CD1c-positive myeloid dendritic cell (primary cell): ENCODE measurements at regions not wholly inside any gene's neighbourhood (a gene's known extent, or its start where the extent isn't known, plus 50 kb on each side); places are given as distances from the start of the nearest gene placed in this dataset.
"Not testable (repeated sequence)": the region's sequence is repeated elsewhere in the genome, so short reads cannot be mapped to it uniquely, and the experiment has no call there.

Source experiments
- DNase-seq: peaks from one replicate; pipeline ENCODE4 v3.0.0-alpha.2; 2016; ENCODE audit errors: extremely low spot score

- no peak for DNase-seq
These were observed 276.1 kb upstream of the SPAG17 start for GRCh38 chr1:118461154-118461553.

DNA sequence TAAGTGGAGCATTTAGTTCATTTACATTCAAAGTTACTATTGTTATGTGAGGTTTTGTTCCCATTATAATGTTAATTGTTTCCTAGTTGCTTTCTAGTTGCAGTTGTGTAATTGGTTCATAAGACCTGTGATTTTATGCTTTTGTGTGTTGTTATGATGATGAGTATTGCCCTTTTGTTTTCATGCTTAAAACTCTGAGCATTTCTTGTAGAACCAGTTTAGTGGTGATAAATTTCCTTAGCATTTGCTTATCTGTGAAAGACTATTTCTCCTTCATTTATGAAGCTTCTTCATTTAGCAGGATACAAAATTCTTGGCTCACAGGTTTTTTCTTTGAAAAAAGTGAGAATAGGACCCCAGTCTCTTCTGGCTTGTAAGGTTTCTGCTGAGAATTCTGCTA, 274.8 kb upstream of the SPAG17 start:
- DNase-seq: no peak

- not testable (repeated sequence) for DNase-seq
These were observed 268.8 kb upstream of the SPAG17 start for GRCh38 chr1:118453856-118454255.

GRCh38 chr1:118445156-118445555, 260.1 kb upstream of the SPAG17 start:
- no peak for DNase-seq

GRCh38 chr1:118442214-118442613, 257.2 kb upstream of the SPAG17 start:
- no peak for DNase-seq

DNA sequence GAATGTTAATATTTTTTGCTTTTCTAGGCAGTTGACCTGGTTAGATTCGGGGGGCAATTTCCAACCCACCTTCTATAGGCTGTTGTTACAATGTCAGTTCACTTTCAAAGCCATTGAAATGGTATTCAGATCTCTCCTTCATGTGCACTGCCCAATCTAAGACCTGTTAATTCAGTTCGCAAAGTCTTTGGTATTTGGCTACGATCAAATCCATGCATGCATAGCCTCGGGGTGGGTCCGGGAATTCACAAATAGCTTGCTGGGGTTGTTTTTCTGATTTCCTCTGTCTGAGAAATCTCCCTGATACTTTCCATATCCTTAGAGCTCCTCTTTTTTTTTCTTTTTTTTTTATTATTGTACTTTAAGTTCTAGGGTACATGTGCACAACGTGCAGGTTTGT, 252.6 kb upstream of the SPAG17 start:
- DNase-seq: no peak

GRCh38 chr1:118429856-118430255, 244.8 kb upstream of the SPAG17 start:
- DNase-seq: no peak

DNA sequence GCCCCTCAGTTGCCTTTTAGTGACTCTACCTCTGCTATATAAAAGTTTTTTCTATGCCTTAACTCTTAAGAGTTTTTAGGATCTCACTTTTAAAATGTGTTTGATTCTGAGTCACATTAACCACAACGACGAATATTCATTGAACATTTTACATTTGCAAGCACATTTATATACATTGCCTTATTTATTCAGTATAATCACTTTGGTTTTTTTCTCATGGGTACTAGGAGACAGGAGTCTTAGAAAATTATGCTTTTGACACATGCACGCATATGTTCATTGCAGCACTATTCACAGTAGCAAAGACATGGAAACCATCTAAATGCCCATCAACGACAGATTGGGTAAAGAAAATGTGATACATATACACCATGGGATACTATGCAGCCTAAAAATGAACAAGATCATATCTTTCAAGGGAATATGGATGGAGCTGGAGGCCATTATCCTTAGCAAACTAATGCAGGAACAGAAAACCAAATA, 236.9 kb upstream of the SPAG17 start:
- DNase-seq: no peak

DNA sequence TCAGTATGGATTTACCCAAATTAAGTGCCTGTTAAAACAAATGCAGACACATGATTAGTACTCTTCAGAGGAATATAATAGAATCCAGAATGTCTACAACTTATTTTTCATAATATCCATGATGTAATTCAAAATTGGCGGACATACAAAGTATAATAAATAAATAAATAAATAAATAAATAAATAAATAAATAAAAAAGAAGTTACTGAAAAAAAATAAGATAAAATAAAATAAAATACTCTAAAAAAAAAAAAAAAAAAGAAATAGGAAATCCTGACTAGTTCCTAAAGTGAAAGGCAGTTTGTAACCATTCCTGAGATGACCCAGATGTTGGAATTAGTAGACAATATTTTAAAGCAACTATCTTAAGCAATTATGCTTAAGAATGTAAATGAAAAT, 219.0 kb upstream of the SPAG17 start:
- no peak for DNase-seq

GRCh38 chr1:118397496-118397859, 212.4 kb upstream of the SPAG17 start:
- no peak for DNase-seq

- no peak for DNase-seq
These were observed 211.9 kb upstream of the SPAG17 start for GRCh38 chr1:118396829-118397495.

GRCh38 chr1:118396279-118396678, 211.3 kb upstream of the SPAG17 start:
- DNase-seq: no peak

- DNase-seq: no peak
These were observed 210.5 kb upstream of the SPAG17 start for GRCh38 chr1:118395430-118395991.

- DNase-seq: no peak
These were observed 205.9 kb upstream of the SPAG17 start for GRCh38 chr1:118390955-118391354.

DNA sequence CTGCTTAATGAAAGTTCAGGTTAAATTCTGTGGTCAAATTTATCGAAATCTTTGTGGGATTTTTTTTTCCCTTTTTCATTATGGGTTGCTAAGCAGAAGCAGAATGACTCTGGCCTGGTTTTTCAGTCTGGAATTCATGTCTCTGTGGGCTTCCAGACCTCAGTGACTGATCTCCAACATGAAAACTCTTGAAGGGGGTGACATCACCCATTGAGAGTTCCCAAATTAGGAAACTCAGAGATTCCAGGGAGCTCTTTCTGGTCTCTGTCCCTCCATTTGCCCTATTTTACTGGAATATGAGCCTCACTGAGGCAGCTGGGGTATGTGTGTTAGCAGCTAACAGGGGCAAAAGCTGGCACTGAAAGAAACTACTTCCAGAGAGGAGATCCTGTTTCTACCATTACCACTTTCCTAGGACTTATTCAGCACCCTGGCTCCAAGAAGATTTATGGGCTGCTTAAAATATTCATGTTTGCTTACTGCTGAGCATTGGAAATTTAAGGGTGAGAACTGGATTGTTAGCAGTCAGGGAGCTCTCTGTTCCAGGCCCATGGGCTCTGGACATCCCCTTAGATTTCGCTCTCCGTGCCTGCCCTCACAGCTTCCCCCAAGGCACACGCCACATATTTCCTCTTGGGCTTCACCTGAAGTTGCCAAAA, 203.4 kb upstream of the SPAG17 start:
- DNase-seq: no peak

- no peak for DNase-seq
These were observed 196.3 kb upstream of the SPAG17 start for GRCh38 chr1:118381197-118381869.

DNA sequence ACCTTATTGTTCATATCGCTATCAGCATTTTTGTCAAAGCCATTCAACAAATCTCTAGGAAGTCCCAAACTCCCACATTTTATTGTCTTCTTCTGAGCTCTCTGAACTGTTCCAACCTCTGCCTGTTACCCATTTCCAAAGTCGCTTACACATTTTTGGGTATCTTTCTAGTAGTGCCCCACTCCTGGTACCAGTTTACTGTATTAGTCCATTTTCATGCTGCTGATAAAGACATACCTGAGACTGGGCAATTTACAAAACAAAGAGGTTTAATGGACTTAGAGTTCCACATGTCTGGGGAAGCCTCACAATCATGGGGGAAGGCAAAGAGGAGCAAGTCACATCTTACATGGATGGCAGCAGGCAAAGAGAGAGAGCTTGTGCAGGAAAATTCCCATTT, 192.2 kb upstream of the SPAG17 start:
- not testable (repeated sequence) for DNase-seq

DNA sequence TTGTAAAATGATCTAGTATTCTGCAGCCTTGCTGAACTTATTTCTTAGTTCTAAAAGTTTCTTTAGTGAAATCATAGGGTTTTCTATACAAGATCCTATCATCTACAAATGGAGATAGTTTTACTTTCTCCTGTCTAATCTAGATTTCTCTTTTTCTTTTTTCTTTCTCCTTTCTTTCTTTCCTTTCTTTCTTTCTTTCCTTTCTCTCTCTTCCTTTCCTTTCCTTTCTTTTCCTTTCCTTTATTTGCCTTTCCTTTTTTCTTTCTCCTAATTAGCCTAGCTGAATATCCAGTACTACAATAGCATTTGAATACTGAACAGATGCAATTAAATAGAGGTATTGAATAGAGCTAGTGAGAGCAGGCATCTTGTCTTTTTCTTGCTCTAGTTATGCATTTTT, 186.6 kb upstream of the SPAG17 start:
- DNase-seq: no peak

- no peak for DNase-seq
These were observed 185.8 kb upstream of the SPAG17 start for GRCh38 chr1:118370861-118371260.

DNA sequence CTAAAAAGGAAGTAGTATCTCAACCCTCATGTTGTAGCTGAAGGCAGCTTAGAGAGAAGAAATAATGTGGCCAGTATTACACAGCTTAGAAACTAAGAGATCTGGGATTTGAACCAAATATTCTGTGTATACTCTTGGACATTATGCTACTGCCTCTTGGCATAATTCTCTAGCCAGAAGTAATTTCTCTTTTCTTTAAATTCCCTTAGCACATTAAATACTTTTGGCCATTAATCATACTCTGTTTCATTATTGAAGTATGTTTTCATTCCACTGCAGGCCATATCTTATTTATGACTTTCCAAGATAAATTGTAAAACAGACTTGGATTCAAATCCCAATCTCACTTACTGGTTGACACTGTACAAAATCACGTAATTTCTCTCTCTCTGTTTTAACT, 181.3 kb upstream of the SPAG17 start:
- DNase-seq: no peak

- DNase-seq: no peak
These were observed 179.9 kb upstream of the SPAG17 start for GRCh38 chr1:118364882-118365281.

DNA sequence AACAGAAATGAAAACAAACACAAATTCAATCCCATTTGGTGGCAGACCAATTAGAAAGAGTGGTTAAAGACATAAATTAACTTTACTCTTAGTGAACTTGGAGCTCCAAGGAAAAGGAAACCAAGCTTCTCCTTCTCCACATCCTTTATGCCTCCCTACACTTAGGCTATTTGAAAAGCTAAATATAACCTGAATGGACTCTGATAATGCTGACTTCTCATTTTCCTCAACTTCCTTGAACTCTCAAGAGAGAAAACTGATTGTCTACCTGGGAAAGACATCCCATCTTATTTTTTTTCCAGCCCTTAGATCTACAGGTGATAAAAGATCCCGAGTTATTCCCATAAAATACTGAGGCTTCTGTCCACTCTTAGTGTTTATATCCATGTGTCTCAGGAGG, 178.4 kb upstream of the SPAG17 start:
- no peak for DNase-seq

GRCh38 chr1:118360817-118361216, 175.8 kb upstream of the SPAG17 start:
- no peak for DNase-seq
